GM19328 (cell line): ENCODE measurements at regions not wholly inside any gene's neighbourhood (a gene's known extent, or its start where the extent isn't known, plus 50 kb on each side); places are given as distances from the start of the nearest gene placed in this dataset.

Source experiments
- ATAC-seq: cut with Tn5 transposase; IDR thresholded peaks from one replicate; pipeline ENCODE4 v1.9.1; 2021; ENCODE audit warnings: mild to moderate bottlenecking, moderate library complexity; ENCODE audit not compliant: unreplicated experiment

GRCh38 chr1:213828867-213829266, 158.9 kb upstream of the PROX1 start:
- no peak for ATAC-seq

GRCh38 chr1:213829780-213830179, 158.0 kb upstream of the PROX1 start:
- ATAC-seq: no peak

GRCh38 chr1:213830371-213830770, 157.4 kb upstream of the PROX1 start:
- ATAC-seq: no peak

- ATAC-seq: no peak
These were observed 147.2 kb upstream of the PROX1 start for GRCh38 chr1:213840575-213840974.

GRCh38 chr1:213844632-213845031, 143.1 kb upstream of the PROX1 start:
- ATAC-seq: no peak

DNA sequence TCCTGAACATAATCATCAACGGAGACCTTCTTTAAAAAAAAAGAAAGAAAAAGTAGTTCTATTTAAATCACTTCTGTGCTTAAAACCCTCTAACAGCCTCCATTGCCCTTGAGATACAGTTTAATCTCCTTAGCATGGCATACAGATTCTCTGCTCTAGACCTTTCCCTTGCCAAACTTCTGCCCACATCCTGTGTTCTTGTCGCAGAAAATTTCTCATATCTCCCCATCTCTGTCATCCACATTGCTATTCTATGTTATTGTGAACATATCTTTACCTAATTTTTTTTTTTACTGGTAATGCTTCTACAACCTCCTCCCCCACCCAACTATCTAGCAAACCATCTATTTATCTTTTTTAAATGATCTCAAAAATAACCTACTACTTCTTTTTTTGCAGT, 135.7 kb upstream of the PROX1 start:
- no peak for ATAC-seq

- ATAC-seq: no peak
These were observed 129.2 kb upstream of the PROX1 start for GRCh38 chr1:213858581-213858980.

GRCh38 chr1:213861841-213862240, 125.9 kb upstream of the PROX1 start:
- ATAC-seq: no peak

DNA sequence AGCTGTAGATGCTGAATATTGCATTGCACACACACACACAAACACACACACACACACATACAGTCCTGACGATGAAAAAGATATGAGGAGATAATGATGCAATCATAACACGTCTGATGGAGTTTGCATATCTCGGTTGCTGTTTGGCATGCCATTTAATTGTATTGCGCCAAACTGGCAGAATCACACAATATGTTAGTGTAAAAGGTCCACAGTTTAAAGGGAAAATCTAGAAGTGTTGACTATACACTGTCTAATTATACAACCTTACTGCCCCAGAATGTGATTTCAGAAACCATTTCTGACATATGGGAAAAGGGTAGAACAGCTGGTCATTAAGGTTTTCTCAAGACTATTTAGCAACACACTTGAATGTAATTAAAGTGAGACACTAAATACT, 123.7 kb upstream of the PROX1 start:
- ATAC-seq: no peak

- no peak for ATAC-seq
These were observed 119.3 kb upstream of the PROX1 start for GRCh38 chr1:213868482-213868881.

- no peak for ATAC-seq
These were observed 116.6 kb upstream of the PROX1 start for GRCh38 chr1:213871179-213871578.

DNA sequence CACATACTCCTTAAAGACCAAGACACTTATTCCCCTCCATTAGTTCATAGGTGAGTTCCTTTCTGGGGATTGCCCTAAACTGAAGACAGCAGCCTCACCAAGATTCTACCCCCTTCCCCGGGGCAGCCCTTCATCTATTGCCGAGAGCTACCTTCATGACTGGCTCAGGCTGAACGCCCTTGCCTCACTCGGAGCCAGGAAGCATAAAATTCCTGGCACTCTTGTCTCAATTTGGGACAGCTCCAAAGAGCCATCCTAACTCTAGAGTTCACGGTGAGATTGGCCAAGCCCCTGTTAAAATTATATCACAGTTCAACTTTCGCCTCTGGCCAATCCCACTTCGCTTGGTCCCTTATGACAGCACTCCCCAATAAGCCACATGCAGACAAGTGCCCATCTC, 113.0 kb upstream of the PROX1 start:
- ATAC-seq: no peak

GRCh38 chr1:213876531-213876930, 111.2 kb upstream of the PROX1 start:
- ATAC-seq: no peak

GRCh38 chr1:213883618-213884017, 104.2 kb upstream of the PROX1 start:
- no peak for ATAC-seq

DNA sequence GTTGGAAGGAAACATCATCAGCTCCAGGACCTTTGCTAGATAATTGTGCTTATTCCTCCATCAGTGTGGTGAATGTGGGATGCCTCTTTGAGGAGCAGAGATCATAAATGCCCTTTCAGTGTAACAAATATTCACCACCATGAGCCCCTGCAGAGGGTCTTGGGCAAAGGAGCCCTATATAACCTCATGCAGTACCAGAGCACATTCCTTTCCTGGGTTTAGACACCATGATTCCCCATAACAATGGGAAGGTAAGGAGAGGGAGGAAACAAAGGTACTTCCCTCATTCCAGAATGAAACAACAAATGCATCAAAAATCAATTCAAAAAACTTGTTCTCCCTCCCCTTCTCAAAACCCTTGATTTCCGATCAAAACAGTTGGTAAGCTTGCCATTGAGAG, 103.4 kb upstream of the PROX1 start:
- no peak for ATAC-seq

DNA sequence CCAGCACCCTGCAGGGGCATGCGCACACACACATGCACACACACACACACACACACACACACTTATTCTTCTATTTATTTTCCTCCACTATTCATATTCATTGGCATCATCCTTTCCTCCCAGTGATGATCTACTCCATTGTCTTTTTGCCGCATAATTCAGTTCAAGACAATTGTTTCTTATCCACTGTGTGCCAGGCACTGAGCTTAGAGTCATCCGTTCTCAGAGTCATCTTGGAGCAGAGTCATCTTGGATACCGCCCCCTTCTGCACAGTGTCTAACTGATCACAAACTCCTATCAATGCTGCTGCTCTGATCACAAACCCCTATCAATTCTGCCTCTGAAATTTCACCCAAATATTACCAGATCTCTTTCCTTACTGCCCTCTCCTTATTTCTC, 102.8 kb upstream of the PROX1 start:
- no peak for ATAC-seq

- ATAC-seq: no peak
These were observed 99.9 kb upstream of the PROX1 start for GRCh38 chr1:213887842-213888241.

DNA sequence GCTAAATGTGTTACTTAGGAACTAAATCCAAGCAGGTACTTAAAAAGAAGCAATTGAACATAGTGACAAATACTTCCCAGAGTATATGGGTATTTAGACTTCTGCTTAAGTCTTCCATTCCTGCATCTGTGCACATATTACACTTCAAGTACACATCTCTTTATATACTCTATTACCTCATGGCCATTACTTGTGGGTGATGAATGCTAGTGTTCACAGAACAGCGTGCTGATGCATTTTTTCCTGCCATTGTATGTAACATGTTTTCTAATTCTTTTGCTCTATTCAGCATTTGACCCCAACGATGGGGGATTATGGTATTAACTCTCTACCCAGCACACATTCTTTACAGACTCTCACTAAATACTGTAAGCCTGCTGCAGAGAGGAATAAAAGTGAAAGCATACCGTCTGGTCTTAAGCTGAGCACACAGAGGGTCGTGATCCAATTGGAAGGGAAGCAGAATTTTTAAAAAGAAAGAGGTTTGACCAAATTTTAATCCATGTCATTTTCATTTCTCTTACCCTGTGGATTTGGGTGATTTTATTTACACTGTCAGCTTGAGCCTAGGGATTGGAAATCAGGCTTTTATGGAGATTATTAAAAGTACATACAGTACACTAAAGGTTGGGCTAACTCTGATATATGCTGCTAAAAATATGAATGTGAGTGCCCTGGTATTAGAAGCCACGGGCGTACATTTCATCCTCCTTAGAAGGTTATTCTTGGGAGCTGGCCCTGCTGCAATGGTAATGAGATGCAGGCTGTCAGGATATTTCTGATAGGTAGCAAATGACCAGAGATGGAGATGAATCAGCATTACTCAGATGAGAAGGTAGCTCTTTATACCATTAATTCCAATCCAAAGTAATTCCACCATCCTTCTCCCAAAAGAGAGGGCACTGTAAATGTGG, 95.5 kb upstream of the PROX1 start:
- ATAC-seq: no peak

DNA sequence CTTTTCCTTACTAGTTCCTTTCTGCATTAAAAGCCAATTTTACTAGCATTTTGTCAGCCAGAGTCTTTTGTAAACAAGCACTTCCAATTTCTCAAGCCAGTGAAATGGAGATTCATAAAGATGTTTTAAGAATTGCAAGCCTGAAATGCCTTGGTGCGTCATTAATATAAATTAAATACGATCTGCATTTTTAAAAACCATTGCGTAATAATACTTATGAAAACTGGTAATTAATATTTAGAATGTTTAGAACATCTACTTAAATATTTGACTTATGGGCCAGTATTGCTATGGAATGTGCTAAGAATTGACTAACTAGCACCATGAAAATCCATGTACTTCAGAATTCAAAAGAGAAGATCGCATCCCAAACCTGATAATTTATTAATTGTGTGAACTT, 89.1 kb upstream of the PROX1 start:
- ATAC-seq: no peak

GRCh38 chr1:213899413-213899812, 88.4 kb upstream of the PROX1 start:
- ATAC-seq: no peak

DNA sequence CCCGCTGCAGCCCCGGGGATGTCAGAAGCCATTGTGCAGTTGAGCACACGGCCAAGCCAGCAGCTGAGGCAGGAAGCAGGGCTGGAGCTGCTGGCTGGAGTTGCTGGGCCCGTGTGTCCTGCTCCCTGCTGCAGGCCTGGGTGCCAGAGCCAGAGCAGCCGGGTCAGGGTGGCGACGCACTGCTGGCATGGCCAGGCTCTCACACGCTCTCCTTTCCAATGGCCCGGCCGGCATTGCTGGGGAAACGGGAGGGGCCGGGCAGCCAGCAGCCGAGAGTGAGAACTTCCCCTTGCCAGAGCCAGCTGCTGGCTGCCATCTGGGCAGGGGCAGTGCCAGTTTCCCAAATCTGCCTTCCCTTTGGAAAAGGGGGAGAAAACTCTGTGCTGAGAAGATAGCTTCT, 82.4 kb upstream of the PROX1 start:
- no peak for ATAC-seq

GRCh38 chr1:213908521-213908920, 79.3 kb upstream of the PROX1 start:
- no peak for ATAC-seq

- no peak for ATAC-seq
These were observed 73.4 kb upstream of the PROX1 start for GRCh38 chr1:213914392-213914791.
